DMS53 treated with DMSO at 0.1 percent for 48 hours (cell line): ENCODE measurements at regions not wholly inside any gene's neighbourhood (a gene's known extent, or its start where the extent isn't known, plus 50 kb on each side); places are given as distances from the start of the nearest gene placed in this dataset.
"Not testable (repeated sequence)": the region's sequence is repeated elsewhere in the genome, so short reads cannot be mapped to it uniquely, and the experiment has no call there.

ENCODE experiments used
- DNase-seq: peaks from one replicate; lab custom pipeline; 2025; ENCODE audit not compliant: unreplicated experiment; lab: John Stamatoyannopoulos, UW

- peak; percentile 20 for DNase-seq
Observed at GRCh38 chr6:97669191-97670031, 386.4 kb upstream of the MMS22L start.

GRCh38 chr6:97674802-97675201, 391.8 kb upstream of the MMS22L start:
- DNase-seq: no peak

- DNase-seq: no peak
Observed at GRCh38 chr6:97677626-97678025, 394.6 kb upstream of the MMS22L start.

GRCh38 chr6:97687916-97688315, 404.9 kb upstream of the MMS22L start:
- DNase-seq: no peak

GRCh38 chr6:97689078-97689754, 406.2 kb upstream of the MMS22L start:
- no peak for DNase-seq

GRCh38 chr6:97697456-97697855, 414.4 kb upstream of the MMS22L start:
- no peak for DNase-seq

- DNase-seq: no peak
Observed at GRCh38 chr6:97701801-97702200, 418.8 kb upstream of the MMS22L start.

- DNase-seq: no peak
Observed at GRCh38 chr6:97702248-97702647, 419.2 kb upstream of the MMS22L start.

- DNase-seq: no peak
Observed at GRCh38 chr6:97703661-97704060, 420.6 kb upstream of the MMS22L start.

- DNase-seq: no peak
Observed at GRCh38 chr6:97705568-97705967, 422.6 kb upstream of the MMS22L start.

- no peak for DNase-seq
Observed at GRCh38 chr6:97712751-97713150, 429.7 kb upstream of the MMS22L start.

GRCh38 chr6:97714772-97715171, 431.8 kb upstream of the MMS22L start:
- DNase-seq: no peak

- DNase-seq: no peak
Observed at GRCh38 chr6:97717086-97717485, 434.1 kb upstream of the MMS22L start.

GRCh38 chr6:97726378-97726777, 443.4 kb upstream of the MMS22L start:
- no peak for DNase-seq

- no peak for DNase-seq
Observed at GRCh38 chr6:97732045-97732444, 449.0 kb upstream of the MMS22L start.

GRCh38 chr6:97757575-97757974, 474.6 kb upstream of the MMS22L start:
- no peak for DNase-seq

GRCh38 chr6:97765461-97765860, 482.4 kb upstream of the MMS22L start:
- DNase-seq: no peak

GRCh38 chr6:97771372-97771771, 488.4 kb upstream of the MMS22L start:
- no peak for DNase-seq

- DNase-seq: no peak
Observed at GRCh38 chr6:97775012-97775411, 492.0 kb upstream of the MMS22L start.

- DNase-seq: no peak
Observed at GRCh38 chr6:97778290-97779038, 495.4 kb upstream of the MMS22L start.

GRCh38 chr6:97779039-97779766, 496.2 kb upstream of the MMS22L start:
- DNase-seq: not testable (repeated sequence)
